GM21576 (cell line): ENCODE measurements at regions not wholly inside any gene's neighbourhood (a gene's known extent, or its start where the extent isn't known, plus 50 kb on each side); places are given as distances from the start of the nearest gene placed in this dataset.

Experiments
- ATAC-seq: cut with Tn5 transposase; IDR thresholded peaks from one replicate; pipeline ENCODE4 v1.9.1; 2021; ENCODE audit warnings: mild to moderate bottlenecking, moderate library complexity; ENCODE audit not compliant: unreplicated experiment

- ATAC-seq: no peak
Measured at GRCh38 chr18:44046376-44046975, 634.2 kb upstream of the SETBP1 start.

- no peak for ATAC-seq
Measured at GRCh38 chr18:44047585-44047984, 633.1 kb upstream of the SETBP1 start.

GRCh38 chr18:44048435-44048834, 632.3 kb upstream of the SETBP1 start:
- ATAC-seq: no peak

- ATAC-seq: no peak
Measured at GRCh38 chr18:44048846-44049245, 631.8 kb upstream of the SETBP1 start.

GRCh38 chr18:44051026-44051425, 629.7 kb upstream of the SETBP1 start:
- no peak for ATAC-seq

GRCh38 chr18:44054514-44054913, 626.2 kb upstream of the SETBP1 start:
- ATAC-seq: no peak

- no peak for ATAC-seq
Measured at GRCh38 chr18:44060197-44060596, 620.5 kb upstream of the SETBP1 start.

- ATAC-seq: no peak
Measured at GRCh38 chr18:44061438-44061837, 619.2 kb upstream of the SETBP1 start.

GRCh38 chr18:44062345-44062744, 618.3 kb upstream of the SETBP1 start:
- ATAC-seq: no peak

- no peak for ATAC-seq
Measured at GRCh38 chr18:44065206-44065605, 615.5 kb upstream of the SETBP1 start.

GRCh38 chr18:44066541-44066940, 614.1 kb upstream of the SETBP1 start:
- no peak for ATAC-seq

- ATAC-seq: no peak
Measured at GRCh38 chr18:44067186-44067585, 613.5 kb upstream of the SETBP1 start.

- ATAC-seq: no peak
Measured at GRCh38 chr18:44075038-44075437, 605.6 kb upstream of the SETBP1 start.

- no peak for ATAC-seq
Measured at GRCh38 chr18:44079606-44080005, 601.1 kb upstream of the SETBP1 start.

- no peak for ATAC-seq
Measured at GRCh38 chr18:44080054-44080453, 600.6 kb upstream of the SETBP1 start.

GRCh38 chr18:44089732-44090131, 591.0 kb upstream of the SETBP1 start:
- ATAC-seq: no peak

GRCh38 chr18:44090453-44090852, 590.2 kb upstream of the SETBP1 start:
- ATAC-seq: no peak

GRCh38 chr18:44093253-44093652, 587.4 kb upstream of the SETBP1 start:
- no peak for ATAC-seq

GRCh38 chr18:44096016-44096415, 584.7 kb upstream of the SETBP1 start:
- ATAC-seq: no peak

GRCh38 chr18:44098551-44099098, 582.1 kb upstream of the SETBP1 start:
- no peak for ATAC-seq

GRCh38 chr18:44107187-44107586, 573.5 kb upstream of the SETBP1 start:
- no peak for ATAC-seq

- ATAC-seq: no peak
Measured at GRCh38 chr18:44111337-44111736, 569.4 kb upstream of the SETBP1 start.

- no peak for ATAC-seq
Measured at GRCh38 chr18:44117821-44118220, 562.9 kb upstream of the SETBP1 start.
